ENCODE measurements at regions not wholly inside any gene's neighbourhood (a gene's known extent, or its start where the extent isn't known, plus 50 kb on each side); places are given as distances from the start of the nearest gene placed in this dataset.

- Mint-ChIP-seq H3K27me3 (ENCODE audit: unreplicated experiment) (peaks cover 78% of the 10 kb centered on the region), H3K36me3 (ENCODE audit: insufficient read depth, unreplicated experiment) (no peaks in the 10 kb centered on the region), H3K4me1 (ENCODE audit: low read depth, unreplicated experiment) (no peaks in the 10 kb centered on the region), H3K4me3 (ENCODE audit: low read depth, unreplicated experiment) (no peak overlapping the region), H3K9me3 (ENCODE audit: low read depth, unreplicated experiment) (no peaks in the 10 kb centered on the region), H3K27ac (ENCODE audit: unreplicated experiment) (no peak overlapping the region)
- intact Hi-C loops (cut with micrococcal nuclease; ENCODE audit: unreplicated experiment): no loop called here
- no peak for DNase-seq
- BruUV-seq (replicated peaks): no TSS peak
- CTCF ChIA-PET: no interaction called here
- no peak for TF ChIP-seq CTCF (IDR thresholded peaks at IDR 0.05; ENCODE audit: unreplicated experiment)
These were observed 158.6 kb downstream of the SALL1 start for GRCh38 chr16:50992350-50993032.

- no peak for TF ChIP-seq CTCF (IDR thresholded peaks at IDR 0.05; ENCODE audit: unreplicated experiment)
- Mint-ChIP-seq H3K9me3 (ENCODE audit: low read depth, unreplicated experiment) (no peaks in the 10 kb centered on the region), H3K27me3 (ENCODE audit: unreplicated experiment) (peaks cover 80% of the 10 kb centered on the region), H3K4me1 (ENCODE audit: low read depth, unreplicated experiment) (no peaks in the 10 kb centered on the region), H3K4me3 (ENCODE audit: low read depth, unreplicated experiment) (no peak overlapping the region), H3K36me3 (ENCODE audit: insufficient read depth, unreplicated experiment) (no peaks in the 10 kb centered on the region), H3K27ac (ENCODE audit: unreplicated experiment) (no peak overlapping the region)
- no peak for DNase-seq
- intact Hi-C loops (cut with micrococcal nuclease; ENCODE audit: unreplicated experiment): no loop called here
- CTCF ChIA-PET: interaction anchor here (1.1 kb wide), 1 partner anchor 12 kb away, joined by 3 read pairs; no protein-coding TSS in a partner anchor
- BruUV-seq (replicated peaks): no TSS peak
These were observed 159.6 kb downstream of the SALL1 start for GRCh38 chr16:50991436-50991835.

GRCh38 chr16:50991006-50991405 lies 160.1 kb downstream of the SALL1 start:
- no peak for DNase-seq
- no TSS peak for BruUV-seq (replicated peaks)
- no peaks in the 10 kb centered on the region for H3K9me3 Mint-ChIP-seq (ENCODE audit: low read depth, unreplicated experiment)
- CTCF ChIA-PET: interaction anchor here (1.1 kb wide), 1 partner anchor 11 kb away, joined by 3 read pairs; no protein-coding TSS in a partner anchor
- H3K4me3 Mint-ChIP-seq (ENCODE audit: low read depth, unreplicated experiment): no peak overlapping the region
- intact Hi-C loops (cut with micrococcal nuclease; ENCODE audit: unreplicated experiment): no loop called here
- no peak overlapping the region for H3K27ac Mint-ChIP-seq (ENCODE audit: unreplicated experiment)
- H3K36me3 Mint-ChIP-seq (ENCODE audit: insufficient read depth, unreplicated experiment): no peaks in the 10 kb centered on the region
- H3K27me3 Mint-ChIP-seq (ENCODE audit: unreplicated experiment): peaks cover 80% of the 10 kb centered on the region
- H3K4me1 Mint-ChIP-seq (ENCODE audit: low read depth, unreplicated experiment): no peaks in the 10 kb centered on the region
- TF ChIP-seq CTCF (IDR thresholded peaks at IDR 0.05; ENCODE audit: unreplicated experiment): no peak

- CTCF ChIA-PET: interaction anchor here (1.1 kb wide), 1 partner anchor 16 kb away, joined by 3 read pairs; no protein-coding TSS in a partner anchor
- DNase-seq: no peak
- intact Hi-C loops (cut with micrococcal nuclease; ENCODE audit: unreplicated experiment): no loop called here
- Mint-ChIP-seq H3K27me3 (ENCODE audit: unreplicated experiment) (peaks cover 80% of the 10 kb centered on the region), H3K27ac (ENCODE audit: unreplicated experiment) (no peak overlapping the region), H3K4me1 (ENCODE audit: low read depth, unreplicated experiment) (no peaks in the 10 kb centered on the region), H3K36me3 (ENCODE audit: insufficient read depth, unreplicated experiment) (no peaks in the 10 kb centered on the region), H3K9me3 (ENCODE audit: low read depth, unreplicated experiment) (no peaks in the 10 kb centered on the region), H3K4me3 (ENCODE audit: low read depth, unreplicated experiment) (no peak overlapping the region)
- TF ChIP-seq CTCF (IDR thresholded peaks at IDR 0.05; ENCODE audit: unreplicated experiment): no peak
- no TSS peak for BruUV-seq (replicated peaks)
These were observed 162.0 kb downstream of the SALL1 start for GRCh38 chr16:50989047-50989446.
